IPS-NIHi7 (cell line): ENCODE measurements at regions not wholly inside any gene's neighbourhood (a gene's known extent, or its start where the extent isn't known, plus 50 kb on each side); places are given as distances from the start of the nearest gene placed in this dataset.
"Not testable (repeated sequence)": the region's sequence is repeated elsewhere in the genome, so short reads cannot be mapped to it uniquely, and the experiment has no call there.

Experiments
- DNase-seq: peaks from one replicate; pipeline ENCODE4 v3.0.0; 2012; ENCODE audit warnings: mixed read lengths; ENCODE audit errors: extremely low spot score

DNA sequence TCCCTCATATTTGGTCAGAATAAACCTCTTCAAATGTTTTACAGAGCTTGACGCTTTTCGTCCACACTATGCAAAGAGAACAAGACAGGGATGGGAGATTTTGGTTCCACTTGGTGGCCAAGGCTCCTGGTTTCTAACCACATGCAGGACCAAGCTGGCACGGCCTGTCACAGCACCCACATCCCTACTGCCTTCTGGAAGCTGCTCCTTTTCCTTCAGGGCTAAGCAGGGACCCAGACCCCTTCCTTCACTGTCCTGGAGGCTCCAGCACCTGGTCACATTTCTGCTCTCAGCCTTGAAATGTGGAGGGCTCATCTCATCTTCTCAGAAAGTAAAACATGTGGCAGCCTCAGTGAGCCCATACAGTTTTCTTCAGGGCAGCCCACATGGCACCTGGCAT, 50.4 kb upstream of the ARHGEF7 start:
- DNase-seq, result peak; percentile 6

GRCh38 chr13:111062966-111063365, 52.1 kb upstream of the ARHGEF7 start:
- no peak for DNase-seq

DNA sequence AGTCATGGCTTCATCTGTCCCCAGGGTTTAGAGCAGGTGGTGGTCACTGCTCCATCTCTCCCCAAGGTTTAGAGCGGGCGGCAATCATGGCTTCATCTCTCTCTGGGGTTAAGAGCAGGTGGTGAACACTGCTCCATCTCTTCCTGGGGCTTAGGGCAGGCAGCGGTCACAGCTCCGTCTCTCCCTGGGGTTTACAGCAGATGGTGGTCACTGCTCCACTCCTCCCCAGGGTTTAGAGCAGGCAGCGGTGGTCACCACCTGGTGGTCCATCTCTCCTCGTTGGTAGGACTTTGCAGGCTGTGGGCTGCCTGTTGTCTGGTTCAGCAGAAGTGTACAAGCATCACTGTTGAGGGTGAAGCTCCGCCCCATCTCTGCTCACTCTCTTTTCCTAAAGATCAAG, 52.8 kb upstream of the ARHGEF7 start:
- no peak for DNase-seq

GRCh38 chr13:111061358-111062045, 53.6 kb upstream of the ARHGEF7 start:
- no peak for DNase-seq

- DNase-seq, result no peak
These were observed 54.7 kb upstream of the ARHGEF7 start for GRCh38 chr13:111060237-111060919.

DNA sequence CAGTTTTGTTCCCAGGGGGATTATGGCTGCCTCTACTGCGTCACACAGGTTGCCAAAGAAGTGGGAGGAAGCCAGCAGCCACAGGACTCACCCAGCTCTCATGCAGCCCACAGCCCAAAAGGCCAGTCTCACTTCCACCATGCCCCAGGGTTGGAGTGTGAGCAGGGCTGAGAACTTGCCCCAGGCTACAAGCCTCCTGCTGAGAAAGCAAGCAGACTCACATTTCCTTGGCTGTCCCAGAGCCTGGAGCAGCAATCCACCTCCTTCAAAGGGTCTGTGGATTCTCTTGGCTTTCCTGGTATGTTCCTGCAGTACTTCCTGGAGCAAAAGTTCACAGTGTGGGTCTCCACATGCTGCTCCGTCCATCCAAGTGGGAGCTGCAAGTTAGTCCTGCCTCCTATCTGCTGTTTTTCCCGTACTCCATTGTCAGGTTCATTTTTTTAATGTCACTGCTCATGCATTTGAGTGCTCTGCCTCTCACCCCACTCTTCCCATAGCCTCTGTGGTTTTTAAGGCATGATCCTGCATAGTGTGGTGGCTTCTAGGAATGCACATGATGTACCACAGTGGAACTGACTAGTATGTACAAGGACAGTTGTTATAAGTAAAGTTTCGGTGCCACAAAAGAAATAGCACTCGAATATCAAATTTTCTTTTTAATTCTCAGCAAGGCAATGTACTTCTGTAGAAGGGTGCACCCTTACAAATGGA, 56.2 kb upstream of the ARHGEF7 start:
- no peak for DNase-seq

GRCh38 chr13:111058339-111058738, 56.8 kb upstream of the ARHGEF7 start:
- DNase-seq, result not testable (repeated sequence)

DNA sequence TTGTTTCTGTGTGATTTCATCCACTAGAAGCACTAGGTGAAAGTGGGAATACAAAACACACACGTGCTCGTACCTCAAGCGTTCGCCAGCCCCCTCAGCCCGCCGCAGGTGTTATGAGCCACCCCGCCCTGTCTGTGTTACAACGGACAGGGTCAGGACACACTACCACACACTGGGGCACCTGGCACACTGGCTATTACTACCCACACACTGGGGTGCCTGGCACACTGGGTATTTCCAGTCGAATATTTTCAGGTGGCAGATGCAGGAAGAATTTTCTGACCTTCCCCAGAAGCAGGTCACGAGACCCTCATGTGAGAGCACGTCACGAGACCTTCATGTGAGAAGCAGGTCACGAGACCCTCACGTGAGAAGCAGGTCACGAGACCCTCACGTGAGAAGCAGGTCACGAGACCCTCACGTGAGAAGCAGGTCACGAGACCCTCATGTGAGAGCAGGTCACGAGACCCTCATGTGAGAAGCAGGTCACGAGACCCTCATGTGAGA, 63.3 kb upstream of the ARHGEF7 start:
- DNase-seq, result not testable (repeated sequence)

- no peak for DNase-seq
These were observed 63.9 kb upstream of the ARHGEF7 start for GRCh38 chr13:111051041-111051725.

GRCh38 chr13:111050539-111050879, 64.6 kb upstream of the ARHGEF7 start:
- DNase-seq, result no peak

- DNase-seq, result no peak
These were observed 65.1 kb upstream of the ARHGEF7 start for GRCh38 chr13:111049791-111050538.

GRCh38 chr13:111048387-111048786, 66.7 kb upstream of the ARHGEF7 start:
- DNase-seq, result no peak

GRCh38 chr13:111047326-111047725, 67.8 kb upstream of the ARHGEF7 start:
- DNase-seq, result no peak

DNA sequence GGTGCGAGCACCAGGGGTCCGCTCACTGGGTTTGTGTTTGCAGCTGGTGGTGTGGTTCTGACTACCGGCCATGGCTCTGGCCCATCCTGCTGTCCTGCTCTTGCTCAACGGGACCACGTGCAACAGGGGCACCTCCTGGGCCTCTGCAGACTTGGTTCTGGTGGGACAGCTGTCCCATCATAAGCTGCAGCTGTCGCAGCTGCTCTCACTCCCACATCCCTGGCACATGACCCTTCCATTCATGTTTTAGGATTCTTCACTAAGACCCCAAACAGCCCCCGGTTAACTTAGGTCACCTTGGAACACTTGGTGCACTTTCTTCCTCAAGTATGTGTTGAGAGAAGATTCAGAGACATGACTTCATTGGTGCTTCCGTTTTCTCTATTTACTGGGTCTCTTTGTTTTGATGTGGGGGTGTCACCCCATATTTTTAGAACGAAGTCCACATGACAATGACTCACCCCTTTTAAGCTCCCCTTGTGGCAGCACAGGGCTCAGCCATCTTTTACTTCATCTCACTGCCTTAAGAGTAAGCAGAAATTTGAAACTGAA, 68.4 kb upstream of the ARHGEF7 start:
- DNase-seq, result no peak

DNA sequence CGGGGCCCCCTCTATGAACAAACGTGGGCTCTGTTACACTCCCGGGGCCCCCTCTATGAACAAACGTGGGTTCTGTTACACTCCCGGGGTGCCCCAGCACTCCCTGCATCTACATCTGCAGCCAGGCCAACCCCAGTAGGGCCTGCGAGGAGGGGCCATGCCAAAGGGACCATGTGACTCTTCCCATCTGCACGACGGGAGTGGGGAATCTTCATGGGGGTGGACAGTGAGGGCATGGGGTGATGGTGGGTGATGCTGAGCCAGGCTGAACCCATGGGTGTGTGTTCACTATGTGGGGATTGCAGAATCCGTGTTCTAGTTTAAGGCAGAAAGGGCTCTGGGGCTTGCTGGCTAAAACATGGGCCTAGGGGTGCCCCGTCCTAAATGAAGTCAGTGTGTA, 69.9 kb upstream of the ARHGEF7 start:
- no peak for DNase-seq

DNA sequence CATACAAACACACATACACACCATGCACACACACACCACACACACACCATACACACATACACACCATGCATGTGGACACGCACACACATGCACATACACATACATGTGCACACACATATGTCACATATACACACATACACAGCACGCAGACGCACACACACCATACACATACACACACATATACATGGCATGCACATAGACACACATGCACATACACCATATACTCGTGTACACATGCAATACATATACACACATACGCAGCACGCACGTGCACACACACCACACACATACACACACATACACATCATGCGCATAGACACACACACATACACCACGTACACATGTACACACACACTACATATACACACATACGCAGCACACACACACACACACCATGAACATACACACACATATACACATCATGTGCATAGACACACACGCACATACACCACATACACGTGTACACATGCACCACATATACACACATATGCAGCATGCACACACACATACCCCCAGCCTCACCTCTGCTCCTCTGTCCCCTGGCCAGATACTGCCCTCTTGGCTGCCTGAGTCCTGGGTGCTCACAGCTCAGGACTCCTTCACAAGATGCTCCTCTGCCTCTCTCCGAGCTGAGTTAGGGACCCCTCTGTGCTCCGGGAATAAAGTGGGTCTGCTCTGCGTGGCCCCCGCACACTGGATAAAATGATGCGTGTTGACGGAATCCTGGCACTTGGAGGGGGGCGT, 70.9 kb upstream of the ARHGEF7 start:
- no peak for DNase-seq

DNA sequence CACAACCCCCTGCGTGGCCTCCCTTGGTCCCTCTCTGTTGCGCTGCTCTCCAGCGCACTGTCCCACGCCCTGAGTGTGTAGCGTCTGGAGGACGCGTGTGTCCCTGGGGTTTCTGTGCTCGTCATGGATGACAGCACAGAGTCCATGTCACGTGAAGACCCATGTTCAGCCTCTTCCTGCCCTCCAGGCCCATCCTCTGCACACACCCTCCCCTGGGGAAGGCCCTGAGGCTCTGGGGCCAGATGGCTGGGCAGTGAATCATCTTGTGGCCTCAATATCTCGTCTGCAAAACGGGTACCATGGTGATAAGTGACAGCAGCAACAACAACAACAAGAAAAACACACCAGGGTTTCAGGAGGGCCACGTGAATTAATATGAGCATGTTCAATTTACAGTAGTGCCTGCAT, 71.5 kb upstream of the ARHGEF7 start:
- DNase-seq, result no peak

GRCh38 chr13:111042661-111043226, 72.4 kb upstream of the ARHGEF7 start:
- DNase-seq, result no peak

DNA sequence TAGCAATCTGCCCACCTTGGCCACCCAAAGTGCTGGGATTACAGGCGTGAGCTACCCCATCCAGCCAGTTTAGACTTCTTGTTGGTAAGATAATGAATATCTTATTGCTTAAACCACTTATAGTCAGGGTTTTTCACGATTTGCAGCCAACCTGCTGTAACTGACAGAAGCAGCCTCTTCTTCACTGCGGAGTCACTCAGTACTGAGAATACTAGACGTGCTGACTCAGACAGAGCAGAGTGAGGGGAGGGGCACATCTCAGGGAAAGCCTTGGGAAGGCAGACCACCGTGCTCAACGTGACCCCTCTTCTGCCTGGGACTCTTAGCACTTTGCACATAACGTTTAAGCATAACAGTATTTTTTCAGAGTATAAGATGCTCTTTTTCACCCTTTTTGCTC, 74.3 kb upstream of the ARHGEF7 start:
- DNase-seq, result no peak

DNA sequence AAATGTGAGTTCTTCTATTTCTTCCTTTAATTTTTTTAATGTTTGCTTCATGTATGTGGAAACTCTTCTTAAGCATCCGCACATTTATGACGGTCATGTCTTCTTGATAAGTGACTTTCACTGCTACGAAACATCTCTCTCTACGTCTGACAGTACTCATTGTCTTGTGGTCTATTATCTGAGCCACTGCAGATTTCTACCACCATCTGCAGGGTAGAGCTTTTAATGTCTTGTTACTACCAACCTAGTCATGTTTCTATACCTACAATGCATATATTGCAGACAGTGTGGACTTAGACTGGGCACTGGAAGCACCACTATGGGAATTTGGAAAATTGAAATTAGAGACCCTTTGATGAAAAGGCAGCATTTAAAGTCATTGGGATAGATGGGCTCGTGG, 75.4 kb upstream of the ARHGEF7 start:
- DNase-seq, result no peak
